K562 (cell line): ENCODE measurements at regions not wholly inside any gene's neighbourhood (a gene's known extent, or its start where the extent isn't known, plus 50 kb on each side); places are given as distances from the start of the nearest gene placed in this dataset.

Experiments
- ATAC-seq: fragments of 200-7000 bp; cut with Tn5 transposase; 3 replicates; pipeline ENCODE4 v1.9.1; 2020; ENCODE audit warnings: moderate library complexity
- BruUV-seq: library from RNA; stranded (reverse); fragments of 400-500 nt; replicated peaks from 2 replicates; lab custom pipeline; 2021; lab: Mats Ljungman, UMichigan
- CTCF ChIA-PET: fragments of 300-600 bp; formaldehyde crosslinking; extraction: SDS; loops from one replicate; lab custom pipeline; 2021; ENCODE audit warnings: low intra/inter-chr PET ratio; lab: Yijun Ruan, JAX
- POLR2A ChIA-PET: fragments of 300-600, 350-650 bp; sonication (Branson Sonifier 250); formaldehyde crosslinking; extraction: SDS; loops from one replicate; lab custom pipeline; 2021; ENCODE audit warnings: antibody characterized with exemption, inconsistent platforms; lab: Yijun Ruan, JAX
- DNase-seq, 4 experiments: peaks; one replicate each; pipeline versions ENCODE4 v3.0.0 to v3.0.0-alpha.2; 2011 to 2018; ENCODE audit warnings: low spot score in 3 of 4, mixed read lengths in 3 of 4; ENCODE audit errors: extremely low read depth in 1 of 4
- FAIRE-seq: peaks from 2 replicates; lab custom pipeline; 2011; peaks lifted over from hg19 to GRCh38; lab: Jason Lieb, UNC
- H2AFZ ChIP-seq: 2 replicates; pipeline ENCODE4 v1.6.0; 2011; ENCODE audit warnings: low read depth, low read length, control low read depth, inconsistent platforms
- H3K27ac ChIP-seq: fragments of 200-600 bp; 3 replicates; pipeline ENCODE4 v1.8.0; 2011; ENCODE audit warnings: low read depth, mild to moderate bottlenecking, control low read depth, inconsistent platforms, low read length, moderate library complexity, mixed read lengths; ENCODE audit errors: extremely low read depth
- H3K27me3 ChIP-seq, 2 experiments: fragments of 300-600 bp in 1 of 2; 2 replicates in 1 of 2; 3 replicates in 1 of 2; pipeline versions ENCODE4 v1.6.0 to v1.8.0; 2011; ENCODE audit warnings: inconsistent platforms in 2 of 2, low read length in 2 of 2, mild to moderate bottlenecking in 1 of 2, mixed read lengths in 1 of 2, moderate library complexity in 1 of 2; ENCODE audit not compliant: control insufficient read depth in 2 of 2, insufficient read depth in 2 of 2
- H3K36me3 ChIP-seq: fragments of 300-600 bp; 3 replicates; pipeline ENCODE4 v1.8.0; 2011; ENCODE audit warnings: mild to moderate bottlenecking, low read length, inconsistent platforms; ENCODE audit not compliant: control insufficient read depth, insufficient read depth
- H3K4me1 ChIP-seq, 2 experiments: fragments of 200-600 bp in 1 of 2; replicated peaks in 1 of 2; 2 replicates in 1 of 2; 3 replicates in 1 of 2; pipeline versions ENCODE4 v1.5.1 to v1.8.0; 2011; ENCODE audit warnings: inconsistent platforms in 2 of 2, low read length in 2 of 2, mild to moderate bottlenecking in 1 of 2, mixed read lengths in 1 of 2, moderate library complexity in 1 of 2; ENCODE audit not compliant: control insufficient read depth in 2 of 2, insufficient read depth in 2 of 2
- H3K4me2 ChIP-seq: 2 replicates; pipeline ENCODE4 v1.6.1; 2011; ENCODE audit warnings: low read length, control low read depth, inconsistent platforms, mixed read lengths; ENCODE audit not compliant: insufficient read depth
- H3K4me3 ChIP-seq: fragments of 200-600 bp; sonication (generic), shearing (Covaris generic); 2 replicates; pipeline ENCODE4 v1.5.1; 2016; ENCODE audit warnings: control low read depth, inconsistent platforms
- H3K79me2 ChIP-seq: fragments of 200-600 bp; 3 replicates; pipeline ENCODE4 v1.8.0; 2011; ENCODE audit warnings: low read length, inconsistent platforms; ENCODE audit not compliant: control insufficient read depth, insufficient read depth
- H3K9ac ChIP-seq, 2 experiments: 2 replicates each; pipeline versions ENCODE4 v1.6.0 to v1.6.1; 2011; ENCODE audit warnings: low read depth in 2 of 2, low read length in 2 of 2, control low read depth in 1 of 2, inconsistent platforms in 1 of 2, mild to moderate bottlenecking in 1 of 2, mixed read lengths in 1 of 2; ENCODE audit not compliant: insufficient read depth in 1 of 2
- H3K9me1 ChIP-seq: one replicate; pipeline ENCODE4 v1.6.0; 2011; ENCODE audit warnings: inconsistent platforms, mild to moderate bottlenecking, low read length, moderate library complexity; ENCODE audit not compliant: control insufficient read depth, insufficient read depth
- H3K9me3 ChIP-seq: replicated peaks from 2 replicates; pipeline ENCODE4 v1.5.1; 2011; ENCODE audit warnings: low read depth, low read length, inconsistent platforms; ENCODE audit not compliant: control insufficient read depth, insufficient read depth
- H4K20me1 ChIP-seq: replicated peaks from 2 replicates; pipeline ENCODE4 v1.6.1; 2011; ENCODE audit warnings: low read length, inconsistent platforms, mixed read lengths; ENCODE audit not compliant: control insufficient read depth, insufficient read depth
- CBX8 ChIP-seq: fragments of 200-600 bp; sonication (generic); IDR thresholded peaks from 2 replicates; pipeline ENCODE4 v1.6.1; 2012; ENCODE audit warnings: borderline replicate concordance, mixed run types, low read depth, mild to moderate bottlenecking, moderate library complexity, mixed read lengths, low read length, control low read depth, inconsistent platforms; ENCODE audit not compliant: poor library complexity, severe bottlenecking; ENCODE audit errors: extremely low read depth
- GABPB2 ChIP-seq: fragments of 250-450 bp; sonication (Bioruptor Pico); conservative IDR thresholded peaks from 2 replicates; pipeline ENCODE4 v1.5.1; 2021; ENCODE audit warnings: mild to moderate bottlenecking
- KLF16 ChIP-seq: IDR thresholded peaks from 2 replicates; pipeline ENCODE4 v1.6.1; 2016; ENCODE audit warnings: antibody characterized with exemption
- L3MBTL2 ChIP-seq: fragments of 450-650 bp; IDR thresholded peaks from 2 replicates; pipeline ENCODE4 v1.6.1; 2016; ENCODE audit warnings: mild to moderate bottlenecking, moderate library complexity
- THRAP3 ChIP-seq: fragments of 450-650 bp; IDR thresholded peaks from 2 replicates; pipeline ENCODE4 v1.6.1; 2016; ENCODE audit warnings: mild to moderate bottlenecking, inconsistent platforms, borderline replicate concordance
- ZC3H11A ChIP-seq: IDR thresholded peaks from 2 replicates; pipeline ENCODE4 v1.6.1; 2012; ENCODE audit warnings: low read depth, low read length, improper control_type of control experiment
- ZC3H4 ChIP-seq: sonication (generic); formaldehyde crosslinking; IDR thresholded peaks from 2 replicates; pipeline ENCODE4 v1.9.0; 2021; ENCODE audit warnings: missing genetic modification reagents, borderline replicate concordance
- ZNF41 ChIP-seq: fragments of 250-450 bp; sonication (Bioruptor Pico); conservative IDR thresholded peaks from 2 replicates; pipeline ENCODE4 v1.4.0; 2020; ENCODE audit warnings: mild to moderate bottlenecking
- WGBS: fragments of 100-300 bp; shearing (Covaris generic); methylation state at CpG from one replicate; pipeline ENCODE4 v1.1.6; 2016; ENCODE audit warnings: low coverage, mixed read lengths; ENCODE audit not compliant: insufficient coverage; ENCODE audit errors: missing lambda C conversion rate; 5-methylcytosine and 5-hydroxymethylcytosine counted together
- in situ Hi-C: fragments of 300-500 bp; cut with MboI; formaldehyde crosslinking; loops from 4 replicates; pipeline ENCODE4 v1.15.0; 2018; ENCODE audit warnings: inconsistent platforms, mixed read lengths
- intact Hi-C: fragments of 100-400 bp; cut with micrococcal nuclease; formaldehyde crosslinking; loops from 2 replicates; pipeline ENCODE4 v1.14.2; 2022
- TF ChIP-seq, protein P1 (sequence below): fragments of 450-650 bp; formaldehyde crosslinking; IDR thresholded peaks from 2 replicates; pipeline ENCODE4 v1.4.0; 2020; ENCODE audit warnings: mild to moderate bottlenecking
- TF ChIP-seq, protein P2 (sequence below): fragments of 450-650 bp; IDR thresholded peaks from 2 replicates; pipeline ENCODE4 v1.6.1; 2016; ENCODE audit warnings: mild to moderate bottlenecking
- TF ChIP-seq, protein P3 (sequence below), 2 experiments: fragments of 450-650 bp in 1 of 2; sonication (generic) in 1 of 2; formaldehyde crosslinking in 1 of 2; IDR thresholded peaks in 1 of 2; conservative IDR thresholded peaks in 1 of 2; 2 replicates each; pipeline versions ENCODE4 v1.6.1 to v1.8.1; 2016 to 2023; ENCODE audit warnings: mild to moderate bottlenecking in 2 of 2, moderate library complexity in 2 of 2, inconsistent platforms in 1 of 2, missing genetic modification reagents in 1 of 2

DNA sequence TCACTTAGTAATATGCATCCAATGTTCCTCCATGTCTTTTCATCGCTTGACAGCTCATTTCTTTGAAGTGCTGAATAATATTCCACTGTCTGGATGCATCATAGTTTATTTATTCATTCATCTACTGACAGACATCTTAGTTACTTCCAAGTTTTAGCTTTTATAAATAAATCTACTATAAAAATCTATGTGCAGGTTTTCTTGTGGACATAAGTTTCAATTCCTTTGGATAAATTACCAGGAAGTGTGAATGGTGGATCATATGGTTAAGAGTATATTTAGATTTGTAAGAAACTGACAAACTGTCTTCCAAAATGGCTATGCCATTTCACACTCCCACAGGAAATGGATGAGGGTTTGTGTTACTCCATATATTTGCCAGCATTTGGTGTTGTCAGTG lies 1392.9 kb upstream of the PABPC4L start:
- Histone ChIP-seq H3K4me2 (no peak overlapping the region), H3K4me1 (no peaks in the 10 kb centered on the region), H3K9me1 (no peaks in the 10 kb centered on the region), H3K27me3 (no peaks in the 10 kb centered on the region), H4K20me1 (no peaks in the 10 kb centered on the region), H3K36me3 (no peaks in the 10 kb centered on the region), H3K79me2 (no peaks in the 10 kb centered on the region), H3K9me3 (no peaks in the 10 kb centered on the region), H3K9ac (no peak overlapping the region), H2AFZ (no peak overlapping the region), H3K27ac (no peak overlapping the region), H3K4me3 (no peak overlapping the region)
- ATAC-seq (no peak), FAIRE-seq (no peak), DNase-seq (no peak)
- in situ Hi-C loops (no loop called here), intact Hi-C loops (no loop called here)
- POLR2A ChIA-PET, result no interaction called here
- no peak for TF ChIP-seq L3MBTL2
- no peak for TF ChIP-seq ZNF41 (CRISPR knock-in tag)
- TF ChIP-seq KLF16, result no peak
- no peak for TF ChIP-seq CBX8
- TF ChIP-seq GABPB2 (CRISPR knock-in tag), result no peak
- TF ChIP-seq, protein P1, sequence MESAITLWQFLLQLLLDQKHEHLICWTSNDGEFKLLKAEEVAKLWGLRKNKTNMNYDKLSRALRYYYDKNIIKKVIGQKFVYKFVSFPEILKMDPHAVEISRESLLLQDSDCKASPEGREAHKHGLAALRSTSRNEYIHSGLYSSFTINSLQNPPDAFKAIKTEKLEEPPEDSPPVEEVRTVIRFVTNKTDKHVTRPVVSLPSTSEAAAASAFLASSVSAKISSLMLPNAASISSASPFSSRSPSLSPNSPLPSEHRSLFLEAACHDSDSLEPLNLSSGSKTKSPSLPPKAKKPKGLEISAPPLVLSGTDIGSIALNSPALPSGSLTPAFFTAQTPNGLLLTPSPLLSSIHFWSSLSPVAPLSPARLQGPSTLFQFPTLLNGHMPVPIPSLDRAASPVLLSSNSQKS (CRISPR knock-in tag), result no peak
- TF ChIP-seq, protein P2, sequence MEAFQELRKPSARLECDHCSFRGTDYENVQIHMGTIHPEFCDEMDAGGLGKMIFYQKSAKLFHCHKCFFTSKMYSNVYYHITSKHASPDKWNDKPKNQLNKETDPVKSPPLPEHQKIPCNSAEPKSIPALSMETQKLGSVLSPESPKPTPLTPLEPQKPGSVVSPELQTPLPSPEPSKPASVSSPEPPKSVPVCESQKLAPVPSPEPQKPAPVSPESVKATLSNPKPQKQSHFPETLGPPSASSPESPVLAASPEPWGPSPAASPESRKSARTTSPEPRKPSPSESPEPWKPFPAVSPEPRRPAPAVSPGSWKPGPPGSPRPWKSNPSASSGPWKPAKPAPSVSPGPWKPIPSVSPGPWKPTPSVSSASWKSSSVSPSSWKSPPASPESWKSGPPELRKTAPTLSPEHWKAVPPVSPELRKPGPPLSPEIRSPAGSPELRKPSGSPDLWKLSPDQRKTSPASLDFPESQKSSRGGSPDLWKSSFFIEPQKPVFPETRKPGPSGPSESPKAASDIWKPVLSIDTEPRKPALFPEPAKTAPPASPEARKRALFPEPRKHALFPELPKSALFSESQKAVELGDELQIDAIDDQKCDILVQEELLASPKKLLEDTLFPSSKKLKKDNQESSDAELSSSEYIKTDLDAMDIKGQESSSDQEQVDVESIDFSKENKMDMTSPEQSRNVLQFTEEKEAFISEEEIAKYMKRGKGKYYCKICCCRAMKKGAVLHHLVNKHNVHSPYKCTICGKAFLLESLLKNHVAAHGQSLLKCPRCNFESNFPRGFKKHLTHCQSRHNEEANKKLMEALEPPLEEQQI, result no peak
- TF ChIP-seq, protein P3, sequence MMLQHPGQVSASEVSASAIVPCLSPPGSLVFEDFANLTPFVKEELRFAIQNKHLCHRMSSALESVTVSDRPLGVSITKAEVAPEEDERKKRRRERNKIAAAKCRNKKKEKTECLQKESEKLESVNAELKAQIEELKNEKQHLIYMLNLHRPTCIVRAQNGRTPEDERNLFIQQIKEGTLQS (IDR thresholded peaks at IDR 0.05), result no peak
- TF ChIP-seq, protein P3 (CRISPR knock-in tag; conservative IDR thresholded peaks at IDR 0.05), result no peak
- no peak for TF ChIP-seq ZC3H4 (CRISPR knock-in tag)
- TF ChIP-seq ZC3H11A, result no peak
- TF ChIP-seq THRAP3, result no peak
- WGBS, result 9% methylated on average over 1 of the region's 1 CpG
- BruUV-seq, result no TSS peak
- CTCF ChIA-PET, result no interaction called here
